Mesodermal cell (in vitro differentiated cells): ENCODE measurements at regions not wholly inside any gene's neighbourhood (a gene's known extent, or its start where the extent isn't known, plus 50 kb on each side); places are given as distances from the start of the nearest gene placed in this dataset.
"Not testable (repeated sequence)": the region's sequence is repeated elsewhere in the genome, so short reads cannot be mapped to it uniquely, and the experiment has no call there.

ENCODE experiments used
- H3K27ac ChIP-seq: 2 replicates; pipeline ENCODE4 v1.7.0; 2013; ENCODE audit warnings: mild to moderate bottlenecking, low read depth, low read length, moderate library complexity; ENCODE audit not compliant: severe bottlenecking
- H3K36me3 ChIP-seq: 2 replicates; pipeline ENCODE4 v1.7.1; 2013; ENCODE audit warnings: mild to moderate bottlenecking, low read length, moderate library complexity; ENCODE audit not compliant: control insufficient read depth, insufficient read depth
- H3K4me1 ChIP-seq: one replicate; pipeline ENCODE4 v1.7.1; 2013; ENCODE audit warnings: mild to moderate bottlenecking, low read length; ENCODE audit not compliant: insufficient read depth, control insufficient read depth, poor library complexity, severe bottlenecking
- H3K4me3 ChIP-seq: 2 replicates; pipeline ENCODE4 v1.7.0; 2013; ENCODE audit warnings: low read length, control low read depth, mild to moderate bottlenecking; ENCODE audit not compliant: insufficient read depth, poor library complexity, severe bottlenecking; ENCODE audit errors: extremely low read depth
- H3K9me3 ChIP-seq: 2 replicates; pipeline ENCODE4 v1.7.1; 2013; ENCODE audit warnings: mild to moderate bottlenecking, low read length, moderate library complexity; ENCODE audit not compliant: control insufficient read depth
- WGBS, 2 experiments: methylation state at CpG; one replicate each; pipeline ENCODE4 v1.1.5; 2013; ENCODE audit warnings: missing lambda C conversion rate in 2 of 2; ENCODE audit not compliant: insufficient coverage in 2 of 2; 5-methylcytosine and 5-hydroxymethylcytosine counted together

GRCh38 chr7:114155116-114156110, 236.6 kb upstream of the PPP1R3A start:
- Histone ChIP-seq H3K4me3 (no peak overlapping the region), H3K9me3 (no peaks in the 10 kb centered on the region), H3K4me1 (no peaks in the 10 kb centered on the region), H3K36me3 (no peaks in the 10 kb centered on the region), H3K27ac (no peak overlapping the region)
- WGBS, 2 experiments: 79 to 96% methylated on average over 6 to 7 of the region's 9 CpGs

- no peaks in the 10 kb centered on the region for H3K4me1 ChIP-seq
- no peaks in the 10 kb centered on the region for H3K9me3 ChIP-seq
- H3K36me3 ChIP-seq: no peaks in the 10 kb centered on the region
- H3K27ac ChIP-seq: no peak overlapping the region
- H3K4me3 ChIP-seq: no peak overlapping the region
These were observed 234.9 kb upstream of the PPP1R3A start for GRCh38 chr7:114153700-114154099.

GRCh38 chr7:114152314-114152938, 233.6 kb upstream of the PPP1R3A start:
- Histone ChIP-seq H3K4me3 (no peak overlapping the region), H3K4me1 (no peaks in the 10 kb centered on the region), H3K27ac (no peak overlapping the region), H3K36me3 (no peaks in the 10 kb centered on the region), H3K9me3 (no peaks in the 10 kb centered on the region)
- 88 to 90% methylated on average over 5 of the region's 5 CpGs for WGBS, 2 experiments

GRCh38 chr7:114151777-114152176, 233.0 kb upstream of the PPP1R3A start:
- no CpG with 5 or more reads among the region's 3 CpGs for WGBS, 2 experiments
- no peak overlapping the region for H3K4me3 ChIP-seq
- H3K9me3 ChIP-seq: no peaks in the 10 kb centered on the region
- no peak overlapping the region for H3K27ac ChIP-seq
- no peaks in the 10 kb centered on the region for H3K36me3 ChIP-seq
- H3K4me1 ChIP-seq: no peaks in the 10 kb centered on the region

GRCh38 chr7:114150689-114151088, 231.9 kb upstream of the PPP1R3A start:
- no CpG with 5 or more reads among the region's 1 CpG for WGBS, 2 experiments

GRCh38 chr7:114148779-114149178, 230.0 kb upstream of the PPP1R3A start:
- 76 to 80% methylated on average over 1 to 2 of the region's 3 CpGs for WGBS, 2 experiments
- no peaks in the 10 kb centered on the region for H3K4me1 ChIP-seq
- H3K9me3 ChIP-seq: no peaks in the 10 kb centered on the region
- H3K36me3 ChIP-seq: no peaks in the 10 kb centered on the region
- H3K27ac ChIP-seq: no peak overlapping the region
- no peak overlapping the region for H3K4me3 ChIP-seq

More at GRCh38 chr7:114150689-114151088, 231.9 kb upstream of the PPP1R3A start:
- no peaks in the 10 kb centered on the region for H3K36me3 ChIP-seq
- no peak overlapping the region for H3K4me3 ChIP-seq
- H3K27ac ChIP-seq: no peak overlapping the region
- no peaks in the 10 kb centered on the region for H3K4me1 ChIP-seq
- H3K9me3 ChIP-seq: no peaks in the 10 kb centered on the region

- no peak overlapping the region for H3K4me3 ChIP-seq
- H3K4me1 ChIP-seq: no peaks in the 10 kb centered on the region
- 40 to 45% methylated on average over 1 of the region's 3 CpGs for WGBS, 2 experiments
- no peaks in the 10 kb centered on the region for H3K9me3 ChIP-seq
- H3K27ac ChIP-seq: no peak overlapping the region
- H3K36me3 ChIP-seq: no peaks in the 10 kb centered on the region
These were observed 222.6 kb upstream of the PPP1R3A start for GRCh38 chr7:114141415-114141814.

- no peaks in the 10 kb centered on the region for H3K4me1 ChIP-seq
- H3K27ac ChIP-seq: no peak overlapping the region
- H3K9me3 ChIP-seq: no peaks in the 10 kb centered on the region
- H3K4me3 ChIP-seq: no peak overlapping the region
- H3K36me3 ChIP-seq: no peaks in the 10 kb centered on the region
- 80% methylated on average over 1 of the region's 1 CpG; no CpG with 5 or more reads in 1 of the 2 experiments for WGBS, 2 experiments
These were observed 221.8 kb upstream of the PPP1R3A start for GRCh38 chr7:114140561-114140960.

- not testable (repeated sequence) for H3K4me1 ChIP-seq, H3K4me3 ChIP-seq, H3K27ac ChIP-seq, H3K9me3 ChIP-seq, H3K36me3 ChIP-seq
- 87% methylated on average over 3 of the region's 5 CpGs; no CpG with 5 or more reads in 1 of the 2 experiments for WGBS, 2 experiments
These were observed 220.9 kb upstream of the PPP1R3A start for GRCh38 chr7:114139690-114140089.

- H3K36me3 ChIP-seq: no peaks in the 10 kb centered on the region
- 86 to 93% methylated on average over 5 of the region's 5 CpGs for WGBS, 2 experiments
- H3K9me3 ChIP-seq: no peaks in the 10 kb centered on the region
- no peak overlapping the region for H3K27ac ChIP-seq
- no peak overlapping the region for H3K4me3 ChIP-seq
- no peaks in the 10 kb centered on the region for H3K4me1 ChIP-seq
These were observed 219.8 kb upstream of the PPP1R3A start for GRCh38 chr7:114138587-114138986.

GRCh38 chr7:114133717-114134116, 214.9 kb upstream of the PPP1R3A start:
- no peaks in the 10 kb centered on the region for H3K36me3 ChIP-seq
- no peak overlapping the region for H3K27ac ChIP-seq
- H3K4me3 ChIP-seq: no peak overlapping the region
- H3K9me3 ChIP-seq: no peaks in the 10 kb centered on the region
- no peaks in the 10 kb centered on the region for H3K4me1 ChIP-seq
